ENCODE measurements at regions not wholly inside any gene's neighbourhood (a gene's known extent, or its start where the extent isn't known, plus 50 kb on each side); places are given as distances from the start of the nearest gene placed in this dataset.
"Not testable (repeated sequence)": the region's sequence is repeated elsewhere in the genome, so short reads cannot be mapped to it uniquely, and the experiment has no call there.

DNA sequence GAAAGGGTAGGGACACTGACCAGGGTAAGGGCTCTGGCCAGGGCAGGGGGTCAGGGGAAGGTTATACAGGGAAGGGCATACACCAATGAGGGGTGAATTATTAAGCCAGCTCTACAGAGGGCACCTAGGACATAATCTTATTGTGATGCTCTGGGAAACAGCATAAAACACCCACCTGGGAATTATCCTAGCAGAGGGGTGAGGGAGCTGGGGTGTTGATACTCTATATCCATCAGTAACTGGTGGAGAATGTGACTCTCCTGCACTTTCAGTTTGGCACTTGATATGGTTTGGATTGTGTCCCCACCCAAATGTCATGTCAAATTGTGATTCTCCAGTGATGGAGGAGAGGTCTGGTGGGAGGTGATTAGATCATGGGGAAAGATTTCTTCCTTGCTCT, 291.2 kb downstream of the ASMT start:
- DNase-seq: no peak

DNA sequence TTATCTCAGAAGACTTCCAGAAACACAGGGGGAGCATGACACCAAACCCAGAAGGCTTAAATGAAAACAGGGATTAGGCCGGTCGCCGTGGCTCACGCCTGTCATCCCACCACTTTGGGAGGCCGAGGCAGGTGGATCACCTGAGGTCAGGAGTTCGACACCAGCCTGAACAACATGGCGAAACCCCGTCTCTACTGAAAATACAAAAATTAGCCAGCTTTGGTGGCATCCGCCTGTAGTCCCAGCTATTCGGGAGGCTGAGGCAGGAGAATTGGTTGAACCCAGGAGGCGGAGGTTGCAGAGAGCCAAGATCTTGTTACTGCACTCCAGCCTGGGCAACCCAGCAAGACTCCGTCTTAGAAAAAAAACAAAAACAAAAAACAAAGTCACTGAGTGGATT, 294.1 kb downstream of the ASMT start:
- DNase-seq: not testable (repeated sequence)

DNA sequence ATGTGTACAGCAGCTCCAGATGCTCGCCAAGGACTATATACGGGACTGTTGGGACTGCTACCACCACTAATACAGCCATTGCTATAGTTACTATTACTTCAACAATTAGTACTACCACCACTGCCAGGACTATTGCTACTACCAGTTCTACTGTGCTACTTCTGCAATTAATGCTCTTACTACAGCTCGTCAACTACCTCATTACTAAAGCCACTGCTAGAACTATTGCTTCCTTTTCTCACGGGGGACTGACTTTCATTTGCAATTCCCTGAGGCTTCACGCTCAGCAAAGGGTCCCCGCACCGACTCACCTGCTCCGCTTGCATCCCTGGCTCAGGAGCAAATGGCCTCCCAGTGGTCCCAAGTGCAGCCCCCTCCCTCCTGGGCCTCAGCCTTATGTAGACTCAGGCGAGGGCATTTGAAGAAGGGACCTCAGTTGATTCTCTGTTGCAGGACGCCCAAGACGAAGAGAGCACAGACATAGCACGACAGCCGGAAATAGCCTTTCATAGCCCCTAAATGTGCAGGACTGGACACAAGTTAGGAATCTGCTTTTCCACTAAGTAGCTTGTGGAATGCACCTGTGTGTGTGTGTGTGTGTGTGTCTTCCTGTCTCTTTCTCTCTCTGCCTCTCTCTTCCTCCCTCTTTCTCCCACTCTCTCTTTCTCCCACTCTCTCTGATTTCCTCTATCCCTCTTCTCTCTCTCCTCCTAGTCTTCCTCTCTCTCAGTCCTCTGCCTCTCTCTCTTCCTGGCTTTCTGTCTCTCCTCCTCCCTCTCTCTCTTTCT, 294.8 kb downstream of the ASMT start:
- DNase-seq: no peak

DNA sequence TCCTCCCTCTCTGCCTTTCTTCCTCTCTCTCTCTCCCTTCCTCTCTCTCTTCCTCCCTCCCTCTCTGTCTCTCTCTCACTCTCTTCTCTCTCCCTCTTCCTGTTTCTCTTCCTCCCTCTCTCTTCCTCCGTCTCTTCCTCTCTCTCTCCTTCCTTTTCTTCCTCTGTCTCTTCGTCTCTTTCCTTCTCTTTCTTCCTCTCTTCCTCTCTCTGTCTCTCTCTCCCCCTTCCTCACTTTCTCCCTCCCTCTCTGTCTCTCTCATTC, 295.3 kb downstream of the ASMT start:
- DNase-seq: no peak

DNA sequence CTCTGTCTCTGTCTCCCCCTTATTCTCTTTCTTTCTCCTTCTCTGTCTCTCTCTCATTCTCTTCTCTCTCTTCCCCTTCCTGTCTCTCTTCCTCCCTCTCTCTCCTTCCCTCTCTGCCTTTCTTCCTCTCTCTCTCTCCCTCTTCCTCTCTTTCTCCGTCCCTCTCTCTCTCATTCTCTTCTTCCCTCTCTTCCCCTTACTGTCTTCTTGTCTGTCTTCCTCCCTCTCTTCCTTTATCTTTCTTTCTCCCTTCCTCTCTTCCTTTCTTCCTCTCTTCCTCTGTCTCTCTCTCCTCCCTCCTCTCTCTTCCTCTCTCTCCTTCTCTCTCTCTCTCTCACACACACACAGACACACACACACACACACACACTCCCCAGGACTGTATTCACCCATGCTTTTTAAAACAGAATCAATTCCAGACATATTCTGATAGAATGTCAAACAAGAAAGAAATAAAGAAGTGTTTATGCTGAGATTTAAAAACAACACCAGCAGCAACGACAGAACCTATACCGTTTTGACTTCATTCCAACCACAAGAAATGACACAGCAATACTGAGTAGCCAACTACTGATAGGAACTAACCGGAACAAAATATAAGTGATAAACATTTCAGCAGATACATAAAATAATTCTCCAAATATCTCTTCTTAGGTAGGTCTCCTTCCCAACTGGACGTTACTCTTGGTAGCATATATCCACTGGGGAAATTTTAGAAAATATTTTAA, 296.7 kb downstream of the ASMT start:
- DNase-seq: no peak

DNA sequence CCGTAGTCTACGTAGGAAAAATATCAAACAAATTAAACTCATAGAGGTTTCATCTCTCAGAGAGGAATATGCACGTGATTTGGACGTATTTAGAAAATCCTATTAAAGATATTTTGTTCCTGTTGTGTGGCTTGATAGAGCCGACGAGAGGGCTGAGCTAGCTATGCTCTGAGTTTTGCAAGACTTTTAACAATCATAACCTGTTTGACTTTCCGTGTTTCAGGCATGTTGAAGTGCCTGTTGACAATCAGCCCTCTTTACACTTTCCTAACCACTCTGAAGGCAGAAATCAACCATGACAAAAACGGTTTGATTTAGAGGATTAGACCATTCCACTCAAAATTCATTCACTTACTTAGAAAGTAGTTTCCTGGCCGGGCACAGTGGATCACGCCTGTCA, 297.3 kb downstream of the ASMT start:
- DNase-seq: no peak

DNA sequence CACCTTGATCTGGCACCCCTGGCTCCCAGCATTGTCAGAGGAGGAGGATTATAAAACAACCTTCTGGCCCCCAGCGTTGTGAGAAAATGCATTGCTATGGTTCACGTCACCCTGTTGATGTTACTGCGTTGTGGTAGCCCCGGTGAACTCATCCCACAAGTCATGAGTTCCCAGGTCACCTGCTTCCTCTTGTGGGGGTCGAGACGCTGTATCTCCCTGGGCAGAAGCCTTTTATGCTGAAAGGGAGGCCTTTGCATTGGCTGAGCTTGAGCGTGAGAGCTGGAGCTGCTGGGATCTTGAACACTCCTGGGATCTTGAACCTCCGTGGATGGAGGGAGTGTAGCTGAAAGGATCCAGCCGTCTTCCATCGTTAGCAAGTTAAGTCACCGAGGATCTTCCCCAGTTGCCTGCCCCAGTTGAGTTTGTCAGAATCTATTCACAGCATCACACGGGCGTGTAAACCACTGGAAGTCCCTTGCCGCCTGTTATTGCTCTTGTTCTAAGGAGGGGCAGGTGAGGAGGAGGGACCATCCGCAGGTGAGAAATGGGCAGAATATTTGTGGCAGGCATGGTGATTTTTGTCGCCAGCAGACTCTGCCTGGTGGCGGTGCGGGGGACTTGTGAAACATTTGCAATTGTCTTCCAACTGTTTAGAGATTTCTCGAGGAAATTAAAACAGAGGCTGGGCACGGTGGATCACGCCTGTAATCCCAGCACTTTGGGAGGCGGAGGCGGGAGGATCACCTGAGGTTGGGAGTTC, 299.9 kb downstream of the ASMT start:
- no peak for DNase-seq

DNA sequence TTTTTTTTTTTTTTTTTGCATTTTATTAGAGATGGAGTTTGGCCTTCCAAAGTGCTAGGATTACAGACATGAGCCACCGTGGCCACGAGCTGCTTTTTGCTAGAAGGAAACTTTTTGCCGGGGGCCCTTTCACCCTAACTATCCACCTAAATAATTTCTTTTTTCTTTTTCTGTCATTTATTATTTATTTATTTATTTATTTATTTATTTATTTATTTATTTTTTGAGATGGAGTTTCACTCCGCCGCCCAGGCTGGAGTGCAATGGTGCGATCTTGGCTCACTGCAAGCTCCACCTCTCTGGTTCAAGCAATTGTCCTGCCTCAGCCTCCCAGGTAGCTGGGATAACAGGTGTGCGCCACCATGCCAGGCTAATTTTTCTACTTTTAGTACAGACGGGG, 303.9 kb downstream of the ASMT start:
- DNase-seq: no peak

DNA sequence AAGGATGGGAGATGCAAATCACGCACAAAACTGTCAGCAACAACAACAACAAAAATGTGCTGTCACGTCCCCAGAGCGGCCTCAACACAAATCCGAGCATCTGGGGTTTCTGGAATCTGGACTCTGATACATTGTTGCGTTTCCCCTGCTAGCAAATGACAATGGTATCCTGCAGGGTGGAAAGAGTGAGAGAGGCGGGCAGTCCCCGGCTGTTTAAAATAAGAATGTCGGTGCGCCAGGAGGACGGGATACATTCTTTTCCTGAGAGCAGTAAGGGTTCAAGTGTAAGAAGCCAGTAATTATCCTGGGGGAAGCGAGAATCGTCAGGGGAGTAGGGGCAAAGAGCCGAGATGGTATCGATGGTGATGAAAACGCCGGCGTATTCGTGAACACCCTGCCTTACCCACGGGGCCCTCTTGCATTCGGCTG, 310.2 kb downstream of the ASMT start:
- peak; percentile 22 for DNase-seq

DNA sequence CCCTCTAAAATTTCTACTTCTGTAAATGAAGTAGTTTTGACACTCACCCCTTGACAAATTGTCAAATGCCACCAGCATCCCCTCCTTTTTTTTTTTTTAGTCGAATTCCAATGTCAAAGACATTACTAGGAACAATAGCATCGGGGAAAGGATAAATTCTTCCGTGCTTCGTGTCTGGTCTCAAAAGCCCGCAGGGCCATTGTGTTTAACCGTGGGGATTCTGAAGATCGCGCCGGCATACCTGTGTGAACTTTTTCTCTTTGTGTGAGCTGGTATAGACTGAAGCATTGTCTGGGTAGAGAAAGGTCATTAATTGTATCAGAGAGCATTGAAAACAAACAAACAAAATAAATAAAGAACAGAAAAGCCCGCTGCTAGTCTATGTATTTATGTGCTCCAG, 313.9 kb downstream of the ASMT start:
- no peak for DNase-seq

DNA sequence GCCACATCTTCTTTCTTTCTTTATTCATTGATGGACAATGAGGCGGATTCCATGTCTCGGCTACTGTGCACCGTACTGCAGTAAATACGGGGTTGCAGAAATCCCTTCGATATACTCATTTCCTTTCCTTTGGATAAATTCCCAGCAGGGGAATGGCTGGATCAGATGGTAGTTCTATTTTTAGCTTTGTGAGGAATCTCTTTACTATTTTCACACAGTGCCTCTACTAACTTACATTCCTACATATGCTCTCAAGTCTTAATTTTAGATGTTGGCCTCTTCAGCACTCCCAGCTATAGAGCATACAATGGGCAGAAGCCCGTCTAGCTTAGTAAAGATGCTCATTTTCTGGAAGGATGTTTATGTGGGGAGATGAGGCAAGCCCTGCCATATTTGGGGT, 317.4 kb downstream of the ASMT start:
- DNase-seq: no peak

DNA sequence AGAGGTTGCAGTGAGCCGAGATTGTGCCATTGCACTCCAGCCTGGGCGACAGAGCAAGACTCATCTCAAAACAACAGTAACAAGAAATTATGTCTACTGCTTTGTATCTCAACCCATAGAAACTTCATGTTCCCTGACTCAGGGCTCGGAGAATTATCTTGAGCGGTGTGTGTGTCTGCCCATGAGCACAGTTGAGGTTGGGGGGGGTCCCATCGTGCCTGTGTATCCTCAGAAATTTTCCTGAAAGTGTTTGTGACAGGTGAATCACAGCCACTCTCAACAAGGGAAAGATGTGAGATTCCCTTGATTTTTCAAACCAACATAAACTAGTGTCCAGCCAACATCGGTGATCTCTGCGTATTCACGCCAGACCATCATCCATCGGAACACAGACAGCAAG, 319.1 kb downstream of the ASMT start:
- DNase-seq: no peak

DNA sequence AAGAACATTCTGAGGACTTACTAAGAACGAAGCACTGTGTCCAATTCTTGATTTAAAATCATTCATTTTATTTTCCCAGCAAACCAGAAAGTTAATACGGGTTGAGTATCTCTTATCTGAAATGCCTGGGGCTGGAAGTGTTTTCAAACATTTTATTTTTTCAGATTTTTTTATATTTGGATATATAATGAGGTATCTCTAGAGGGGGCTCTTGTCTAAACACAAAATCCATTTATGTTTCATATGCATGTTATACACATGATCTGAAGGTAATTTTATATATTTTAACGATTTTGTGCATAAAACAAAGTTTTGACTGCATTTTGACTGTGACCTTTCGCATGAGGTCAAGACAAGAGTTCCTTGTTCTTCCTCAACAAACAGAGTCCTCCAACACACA, 320.9 kb downstream of the ASMT start:
- DNase-seq: no peak

DNA sequence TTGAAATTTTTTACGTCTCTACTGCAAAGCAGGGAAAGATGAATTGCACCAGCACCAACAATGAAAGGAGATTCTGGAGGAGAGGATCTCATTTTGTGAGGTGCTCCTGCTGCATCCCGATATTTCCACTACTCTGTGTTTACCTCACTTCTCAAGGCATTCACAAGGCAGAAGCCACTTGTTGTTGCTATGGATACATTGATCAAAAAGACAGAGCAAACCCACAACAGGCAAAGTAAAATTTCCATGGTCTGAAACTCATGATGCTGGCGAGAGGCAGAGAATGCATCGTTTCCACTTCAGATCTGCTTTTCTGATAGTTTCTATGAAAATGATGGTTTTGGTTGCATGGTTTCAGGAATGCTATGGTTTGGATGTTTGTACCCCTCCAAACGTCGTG, 323.3 kb downstream of the ASMT start:
- DNase-seq: no peak

DNA sequence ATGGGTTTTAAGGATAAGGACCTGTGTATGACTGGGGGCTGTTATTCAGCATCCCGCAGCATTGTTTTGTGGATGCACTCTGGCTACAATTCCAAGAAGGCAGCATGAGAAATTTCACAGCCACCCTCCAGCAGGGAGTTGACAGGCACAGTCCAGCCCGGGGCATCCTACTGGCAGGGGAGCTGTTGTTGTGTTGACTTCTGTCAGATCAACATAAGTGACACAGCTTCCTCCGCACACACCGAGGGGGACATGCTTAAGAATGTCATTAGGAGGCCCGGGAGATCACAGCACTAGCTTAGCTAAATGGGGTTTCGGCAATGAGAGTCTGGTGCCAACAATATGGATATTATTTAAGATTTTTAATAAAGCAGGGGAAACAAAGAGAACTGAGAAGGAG, 326.5 kb downstream of the ASMT start:
- no peak for DNase-seq

DNA sequence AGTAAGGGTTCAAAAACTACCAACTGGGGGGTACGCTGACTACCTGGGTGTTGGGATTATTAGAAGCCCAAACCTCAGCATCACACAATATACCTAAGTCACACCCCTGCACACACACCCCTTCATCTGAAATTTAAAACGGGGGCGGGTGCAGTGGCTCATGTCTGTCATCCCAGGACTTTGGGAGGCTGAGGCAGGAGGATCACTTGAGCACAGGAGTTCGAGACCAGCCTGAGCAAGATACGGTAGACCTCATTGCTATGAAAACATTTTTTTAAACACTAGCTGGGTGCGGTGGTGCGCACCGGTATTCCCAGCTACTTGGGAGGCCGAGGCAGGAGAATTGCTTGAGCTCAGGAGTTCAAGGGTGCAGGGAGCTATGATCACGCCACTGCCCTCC, 331.0 kb downstream of the ASMT start:
- no peak for DNase-seq

DNA sequence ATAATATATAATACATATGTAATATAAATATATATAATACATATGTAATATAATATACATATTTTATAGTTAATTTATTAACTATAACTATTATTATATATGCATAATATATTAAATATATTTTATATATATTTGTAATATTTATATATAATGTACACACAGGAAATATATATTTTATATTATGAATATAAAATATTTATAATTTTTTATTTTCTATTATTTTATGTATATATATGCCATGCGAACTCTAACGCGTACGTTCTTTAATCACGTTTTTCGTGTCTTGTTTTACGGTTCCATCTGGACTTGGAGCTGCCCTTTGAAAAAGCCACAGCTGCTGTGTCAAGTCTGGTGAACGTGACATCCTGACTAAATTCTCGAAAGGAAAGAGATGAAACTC, 332.1 kb downstream of the ASMT start:
- DNase-seq: no peak
